ENCODE measurements at regions not wholly inside any gene's neighbourhood (a gene's known extent, or its start where the extent isn't known, plus 50 kb on each side); places are given as distances from the start of the nearest gene placed in this dataset.

DNA sequence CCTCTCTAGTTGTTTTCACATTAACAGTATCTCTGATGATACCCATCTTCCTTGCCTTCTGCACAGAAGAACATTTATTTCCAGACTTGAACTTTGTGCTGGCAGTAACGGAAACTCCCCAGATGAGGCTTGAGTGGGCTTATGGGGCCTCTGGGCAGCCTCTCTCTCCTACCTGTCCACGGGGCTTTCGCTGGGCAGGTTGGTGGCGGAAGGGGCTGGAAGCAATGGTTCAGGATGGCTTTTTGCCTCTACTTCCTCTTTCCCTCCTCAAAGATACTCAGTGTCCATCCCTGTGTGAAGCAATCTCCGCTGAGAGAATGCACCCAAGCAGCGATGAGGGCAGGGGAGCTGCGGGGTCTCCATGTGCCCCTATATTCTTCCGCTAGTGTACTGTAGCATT is 348.2 kb downstream of the HLX start:
- H3K4me3 Mint-ChIP-seq (ENCODE audit: unreplicated experiment) = no peak overlapping the region
- Histone ChIP-seq H3K4me3 (ENCODE audit: low read depth, low read length) (no peak overlapping the region), H3K27me3 (replicated peaks; ENCODE audit: control insufficient read depth, insufficient read depth, low read length) (no peaks in the 10 kb centered on the region), H3K9me3 (peaks cover 15% of the 10 kb centered on the region), H3K4me1 (no peaks in the 10 kb centered on the region), H3K36me3 (ENCODE audit: control insufficient read depth, insufficient read depth, low read length) (no peaks in the 10 kb centered on the region)
- H3K4me1 Mint-ChIP-seq (ENCODE audit: low read depth, unreplicated experiment) = no peaks in the 10 kb centered on the region
- no peak for DNase-seq
- no peaks in the 10 kb centered on the region for H3K36me3 Mint-ChIP-seq (ENCODE audit: insufficient read depth, unreplicated experiment)
- ChIA-PET POLR2A (no interaction called here), CTCF (no interaction called here)
- H3K27me3 Mint-ChIP-seq (ENCODE audit: insufficient read depth, unreplicated experiment) = no peaks in the 10 kb centered on the region
- BruUV-seq (replicated peaks) = no TSS peak
- TF ChIP-seq CTCF (IDR thresholded peaks at IDR 0.05; ENCODE audit: insufficient read depth in 1 of 2, low read depth in 1 of 2, low read length in 1 of 2, severe bottlenecking in 1 of 2, unreplicated experiment in 1 of 2) = no peak
- no peak overlapping the region for H3K27ac Mint-ChIP-seq (ENCODE audit: unreplicated experiment)
- peaks cover 22% of the 10 kb centered on the region for H3K9me3 Mint-ChIP-seq (ENCODE audit: unreplicated experiment)
- intact Hi-C loops (cut with micrococcal nuclease; ENCODE audit: unreplicated experiment) = no loop called here

DNA sequence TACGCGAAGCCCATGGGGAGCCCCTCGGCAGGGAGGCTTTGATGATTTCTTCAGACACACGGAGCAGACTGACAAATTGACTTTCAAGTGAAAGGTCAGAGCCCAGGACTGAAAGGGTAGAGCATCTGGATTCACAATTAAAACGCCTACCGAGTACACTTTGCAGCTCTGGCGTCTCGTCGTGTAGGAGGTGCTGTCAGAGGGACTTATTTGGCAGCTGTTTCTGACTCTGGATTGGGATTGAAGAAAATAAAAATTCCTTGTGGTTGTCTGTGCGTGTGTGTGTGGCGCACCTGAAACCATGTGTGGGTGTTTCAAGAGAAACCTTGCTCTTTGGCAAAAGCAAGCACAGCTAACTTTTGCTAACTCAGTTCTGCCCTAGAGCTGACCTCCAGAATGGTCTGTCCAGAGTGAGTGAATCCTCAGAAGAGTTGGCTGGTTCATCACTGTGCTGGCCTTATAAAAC is 348.7 kb downstream of the HLX start:
- H3K4me1 Mint-ChIP-seq (ENCODE audit: low read depth, unreplicated experiment) = no peaks in the 10 kb centered on the region
- H3K4me3 Mint-ChIP-seq (ENCODE audit: unreplicated experiment) = no peak overlapping the region
- Histone ChIP-seq H3K27me3 (replicated peaks; ENCODE audit: control insufficient read depth, insufficient read depth, low read length) (no peaks in the 10 kb centered on the region), H3K4me1 (no peaks in the 10 kb centered on the region), H3K36me3 (ENCODE audit: control insufficient read depth, insufficient read depth, low read length) (no peaks in the 10 kb centered on the region), H3K4me3 (ENCODE audit: low read depth, low read length) (no peak overlapping the region), H3K9me3 (peaks cover 11% of the 10 kb centered on the region)
- POLR2A ChIA-PET = no interaction called here
- no peaks in the 10 kb centered on the region for H3K27me3 Mint-ChIP-seq (ENCODE audit: insufficient read depth, unreplicated experiment)
- H3K36me3 Mint-ChIP-seq (ENCODE audit: insufficient read depth, unreplicated experiment) = no peaks in the 10 kb centered on the region
- peaks cover 22% of the 10 kb centered on the region for H3K9me3 Mint-ChIP-seq (ENCODE audit: unreplicated experiment)
- CTCF ChIA-PET = no interaction called here
- no peak for TF ChIP-seq CTCF (IDR thresholded peaks at IDR 0.05; ENCODE audit: insufficient read depth in 1 of 2, low read depth in 1 of 2, low read length in 1 of 2, severe bottlenecking in 1 of 2, unreplicated experiment in 1 of 2)
- intact Hi-C loops (cut with micrococcal nuclease; ENCODE audit: unreplicated experiment) = no loop called here
- BruUV-seq (replicated peaks) = no TSS peak
- H3K27ac Mint-ChIP-seq (ENCODE audit: unreplicated experiment) = no peak overlapping the region
- DNase-seq = no peak

- Histone ChIP-seq H3K4me3 (ENCODE audit: low read depth, low read length) (no peak overlapping the region), H3K27me3 (replicated peaks; ENCODE audit: control insufficient read depth, insufficient read depth, low read length) (no peaks in the 10 kb centered on the region), H3K36me3 (ENCODE audit: control insufficient read depth, insufficient read depth, low read length) (no peaks in the 10 kb centered on the region), H3K4me1 (no peaks in the 10 kb centered on the region), H3K9me3 (peaks cover 4% of the 10 kb centered on the region)
- Mint-ChIP-seq H3K4me1 (ENCODE audit: low read depth, unreplicated experiment) (no peaks in the 10 kb centered on the region), H3K4me3 (ENCODE audit: unreplicated experiment) (no peak overlapping the region), H3K27ac (ENCODE audit: unreplicated experiment) (no peak overlapping the region), H3K9me3 (ENCODE audit: unreplicated experiment) (peaks cover 19% of the 10 kb centered on the region), H3K36me3 (ENCODE audit: insufficient read depth, unreplicated experiment) (no peaks in the 10 kb centered on the region), H3K27me3 (ENCODE audit: insufficient read depth, unreplicated experiment) (no peaks in the 10 kb centered on the region)
- intact Hi-C loops (cut with micrococcal nuclease; ENCODE audit: unreplicated experiment) = no loop called here
- CTCF ChIA-PET = interaction anchor here (0.6 kb wide), 1 partner anchor 11 kb away, joined by 3 read pairs; no protein-coding TSS in a partner anchor
- no peak for TF ChIP-seq CTCF (IDR thresholded peaks at IDR 0.05; ENCODE audit: insufficient read depth in 1 of 2, low read depth in 1 of 2, low read length in 1 of 2, severe bottlenecking in 1 of 2, unreplicated experiment in 1 of 2)
- POLR2A ChIA-PET = no interaction called here
- no peak for DNase-seq
- BruUV-seq (replicated peaks) = no TSS peak
These were observed 349.4 kb downstream of the HLX start for GRCh38 chr1:221228594-221228993.

All from Caco-2 (cell line).